ENCODE measurements at regions not wholly inside any gene's neighbourhood (a gene's known extent, or its start where the extent isn't known, plus 50 kb on each side); places are given as distances from the start of the nearest gene placed in this dataset.

DNA sequence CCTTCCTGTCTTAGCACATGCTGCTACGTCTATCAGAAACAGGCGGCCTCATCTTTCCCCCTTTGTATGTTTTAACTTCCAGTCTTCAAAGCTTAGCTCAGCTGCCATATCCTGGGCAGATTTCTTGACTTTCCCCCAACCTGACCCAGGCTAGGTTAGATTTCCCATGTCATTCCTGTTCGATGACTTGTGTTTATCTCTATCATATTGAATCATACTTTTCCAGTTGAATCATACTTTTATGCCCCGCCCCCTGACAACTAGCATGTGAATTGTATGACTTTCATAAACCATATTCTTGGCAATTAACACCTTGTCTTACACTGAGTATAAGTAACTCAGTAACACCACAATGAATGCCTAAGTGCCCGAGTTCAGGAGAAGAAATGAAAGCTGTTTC, 128.3 kb downstream of the CYRIA start:
- no peak for TF ChIP-seq EZH2 (IDR thresholded peaks at IDR 0.05; ENCODE audit: borderline replicate concordance, insufficient read depth, low read depth, low read length, poor library complexity, severe bottlenecking)
- TF ChIP-seq CTCF (IDR thresholded peaks at IDR 0.05): no peak
- Histone ChIP-seq H3K9me3 (ENCODE audit: control extremely low read depth in 1 of 3, control insufficient read depth in 2 of 3, insufficient read depth in 1 of 3, low read length in 2 of 3) (no peaks in the 10 kb centered on the region), H3K4me1 (ENCODE audit: control insufficient read depth in 2 of 2, insufficient read depth in 2 of 2, low read length in 2 of 2) (no peaks in the 10 kb centered on the region), H3K79me2 (ENCODE audit: control insufficient read depth, insufficient read depth, low read length) (no peaks in the 10 kb centered on the region), H2AFZ (ENCODE audit: insufficient read depth, low read depth, low read length, poor library complexity, severe bottlenecking) (no peak overlapping the region), H3K27ac (ENCODE audit: low read length in 2 of 2) (no peak overlapping the region), H3K4me2 (replicated peaks; ENCODE audit: low read depth, low read length, poor library complexity, severe bottlenecking) (no peak overlapping the region), H4K20me1 (ENCODE audit: control insufficient read depth, insufficient read depth, low read length, poor library complexity, severe bottlenecking) (no peaks in the 10 kb centered on the region), H3K27me3 (replicated peaks in 1 of 4; ENCODE audit: control extremely low read depth in 1 of 4, control insufficient read depth in 3 of 4, insufficient read depth in 4 of 4, low read length in 3 of 4) (peaks cover 0 to 4% (median 0%) of the 10 kb centered on the region in 4 experiments), H3K4me3 (ENCODE audit: control extremely low read depth in 1 of 5, extremely low read depth in 1 of 5, insufficient read depth in 1 of 5, low read depth in 2 of 5, low read length in 4 of 5) (no peak overlapping the region), H3K36me3 (replicated peaks in 1 of 2; ENCODE audit: control extremely low read depth in 1 of 2, control insufficient read depth in 1 of 2, extremely low read depth in 1 of 2, insufficient read depth in 2 of 2, low read length in 1 of 2) (no peaks in the 10 kb centered on the region), H3K9ac (ENCODE audit: low read length) (no peak overlapping the region)
- Mint-ChIP-seq H3K9me3 (ENCODE audit: insufficient read depth) (no peaks in the 10 kb centered on the region), H3K4me1 (no peaks in the 10 kb centered on the region), H3K4me3 (no peak overlapping the region), H3K27ac (no peak overlapping the region), H3K27me3 (peaks cover 30% of the 10 kb centered on the region)
- DNase-seq: no peak
- intact Hi-C loops (cut with micrococcal nuclease): no loop called here
- CTCF ChIA-PET: no interaction called here
- ATAC-seq (ENCODE audit: low read depth): no peak
- POLR2A ChIA-PET: no interaction called here
- whole genome bisulfite sequencing (ENCODE audit: insufficient coverage): 100% methylated on average over 3 of the region's 5 CpGs

- H3K9me3 ChIP-seq (ENCODE audit: control extremely low read depth in 1 of 3, control insufficient read depth in 2 of 3, insufficient read depth in 1 of 3, low read length in 2 of 3): peaks cover 0 to 5% (median 0%) of the 10 kb centered on the region in 3 donors
- H3K4me3 Mint-ChIP-seq: no peak overlapping the region
- no peaks in the 10 kb centered on the region for H3K36me3 ChIP-seq (replicated peaks in 1 of 2; ENCODE audit: control extremely low read depth in 1 of 2, control insufficient read depth in 1 of 2, extremely low read depth in 1 of 2, insufficient read depth in 2 of 2, low read length in 1 of 2)
- intact Hi-C loops (cut with micrococcal nuclease): no loop called here
- TF ChIP-seq EZH2 (IDR thresholded peaks at IDR 0.05; ENCODE audit: borderline replicate concordance, insufficient read depth, low read depth, low read length, poor library complexity, severe bottlenecking) (no peak), CTCF (IDR thresholded peaks at IDR 0.05) (no peak)
- H3K4me2 ChIP-seq (replicated peaks; ENCODE audit: low read depth, low read length, poor library complexity, severe bottlenecking): no peak overlapping the region
- H3K27me3 Mint-ChIP-seq: peaks cover 43% of the 10 kb centered on the region
- ChIA-PET CTCF (interaction anchor here (0.8 to 0.9 kb wide), 2 partner anchors 231 to 232 kb away, joined by 3 read pairs; no protein-coding TSS in a partner anchor), POLR2A (no interaction called here)
- no peak overlapping the region for H3K27ac ChIP-seq (ENCODE audit: low read length in 2 of 2)
- 100% methylated on average over 1 of the region's 1 CpG for WGBS (ENCODE audit: insufficient coverage)
- no peak for DNase-seq
- no peak overlapping the region for H3K4me3 ChIP-seq (ENCODE audit: control extremely low read depth in 1 of 5, extremely low read depth in 1 of 5, insufficient read depth in 1 of 5, low read depth in 2 of 5, low read length in 4 of 5)
- no peak overlapping the region for H3K9ac ChIP-seq (ENCODE audit: low read length)
- H3K27ac Mint-ChIP-seq: no peak overlapping the region
- H3K4me1 ChIP-seq (ENCODE audit: control insufficient read depth in 2 of 2, insufficient read depth in 2 of 2, low read length in 2 of 2): no peaks in the 10 kb centered on the region
- no peaks in the 10 kb centered on the region for H3K9me3 Mint-ChIP-seq (ENCODE audit: insufficient read depth)
- H3K4me1 Mint-ChIP-seq: no peaks in the 10 kb centered on the region
- H2AFZ ChIP-seq (ENCODE audit: insufficient read depth, low read depth, low read length, poor library complexity, severe bottlenecking): no peak overlapping the region
- no peaks in the 10 kb centered on the region for H4K20me1 ChIP-seq (ENCODE audit: control insufficient read depth, insufficient read depth, low read length, poor library complexity, severe bottlenecking)
- H3K27me3 ChIP-seq (replicated peaks in 1 of 4; ENCODE audit: control extremely low read depth in 1 of 4, control insufficient read depth in 3 of 4, insufficient read depth in 4 of 4, low read length in 3 of 4): peaks cover 0 to 3% (median 0%) of the 10 kb centered on the region in 4 experiments
- H3K79me2 ChIP-seq (ENCODE audit: control insufficient read depth, insufficient read depth, low read length): no peaks in the 10 kb centered on the region
- ATAC-seq (ENCODE audit: low read depth): no peak
Observed at GRCh38 chr2:16526193-16526592, 139.4 kb downstream of the CYRIA start.

Data from B cell (primary cell).